Kidney glomerular epithelial cell (primary cell): ENCODE measurements at regions not wholly inside any gene's neighbourhood (a gene's known extent, or its start where the extent isn't known, plus 50 kb on each side); places are given as distances from the start of the nearest gene placed in this dataset.

Experiments used
- DNase-seq: peaks from one replicate; lab custom pipeline; 2025; lab: John Stamatoyannopoulos, UW

DNA sequence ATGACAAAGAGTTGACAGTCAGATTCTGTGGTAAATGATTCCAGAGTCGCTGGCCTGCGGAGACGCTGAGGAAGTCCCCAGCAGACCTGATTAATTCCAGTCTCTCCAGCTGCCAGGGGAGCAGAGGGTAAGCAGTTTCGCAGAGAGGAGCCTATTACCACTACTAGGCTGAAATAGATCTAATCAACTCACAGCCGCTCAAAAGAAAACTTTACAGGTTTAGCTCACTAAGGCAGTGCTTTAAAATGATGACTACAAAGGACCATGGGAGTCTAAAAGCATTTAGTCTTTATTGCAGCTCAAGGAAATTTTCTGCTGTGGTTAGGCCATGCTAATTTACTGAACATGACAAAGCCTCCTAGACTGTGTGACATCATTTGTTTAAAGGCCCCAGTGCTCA, 445.6 kb upstream of the POU3F3 start:
- no peak for DNase-seq

DNA sequence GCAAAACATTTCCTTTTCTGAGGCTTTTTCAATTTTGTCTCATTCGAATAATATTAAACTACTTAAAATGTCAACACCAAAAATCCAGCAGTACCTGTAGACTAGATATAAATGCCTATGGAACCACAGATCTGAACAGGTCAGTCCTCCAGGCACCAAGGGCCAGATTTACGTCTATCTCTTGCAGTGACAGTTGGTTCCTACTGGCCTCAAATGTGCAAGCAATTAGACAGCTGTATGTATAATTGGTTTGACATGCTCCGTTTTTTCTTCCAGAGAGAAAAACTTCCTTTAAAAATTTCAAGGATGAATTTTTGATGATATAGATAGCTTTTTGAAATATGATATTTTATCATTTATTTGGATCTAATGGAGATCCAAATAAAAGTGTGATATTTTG, 443.8 kb upstream of the POU3F3 start:
- DNase-seq: no peak

DNA sequence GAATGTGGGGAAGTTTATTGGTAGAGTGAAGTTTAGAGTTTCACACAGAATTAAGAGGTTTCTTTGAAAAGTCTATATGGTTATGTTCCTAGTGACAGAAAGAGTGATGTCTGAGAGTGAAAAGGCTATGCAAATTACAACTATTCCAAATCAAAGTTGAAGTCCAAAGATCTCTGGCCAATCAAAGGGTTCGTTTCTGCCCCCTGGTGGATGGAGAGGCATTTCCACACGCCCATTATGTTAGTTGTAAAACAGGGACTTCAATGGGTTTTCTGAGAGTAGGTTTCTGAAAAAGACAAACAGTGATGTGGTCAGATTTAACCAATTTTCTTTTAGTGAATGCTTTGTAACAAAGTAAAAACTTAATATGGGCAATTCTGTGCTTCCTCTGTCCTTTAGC, 441.5 kb upstream of the POU3F3 start:
- DNase-seq: no peak

GRCh38 chr2:104413890-104414289, 440.0 kb upstream of the POU3F3 start:
- DNase-seq: no peak

GRCh38 chr2:104415284-104415683, 438.6 kb upstream of the POU3F3 start:
- no peak for DNase-seq

GRCh38 chr2:104416339-104417000, 437.4 kb upstream of the POU3F3 start:
- DNase-seq: no peak

DNA sequence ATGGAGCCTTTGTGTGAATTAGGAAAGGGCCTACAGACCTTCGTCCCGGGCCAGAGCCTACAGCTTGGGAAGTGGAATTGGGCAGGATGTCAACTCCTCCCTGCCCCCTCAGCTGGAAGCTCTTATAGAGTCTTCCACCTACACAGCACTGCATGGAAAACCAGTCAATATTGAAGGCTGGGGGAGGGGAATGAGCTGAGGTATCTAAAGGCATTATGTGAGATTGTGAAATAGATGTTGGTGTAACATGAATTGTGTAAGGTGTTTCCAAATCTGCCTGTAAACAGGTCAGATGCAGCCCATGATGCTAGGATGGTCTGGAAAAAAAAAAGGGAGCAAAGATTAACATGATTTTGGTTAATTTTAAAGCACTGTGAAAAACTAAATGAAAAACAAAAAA, 433.5 kb upstream of the POU3F3 start:
- no peak for DNase-seq

- DNase-seq: no peak
Measured at GRCh38 chr2:104420953-104421352, 433.0 kb upstream of the POU3F3 start.

DNA sequence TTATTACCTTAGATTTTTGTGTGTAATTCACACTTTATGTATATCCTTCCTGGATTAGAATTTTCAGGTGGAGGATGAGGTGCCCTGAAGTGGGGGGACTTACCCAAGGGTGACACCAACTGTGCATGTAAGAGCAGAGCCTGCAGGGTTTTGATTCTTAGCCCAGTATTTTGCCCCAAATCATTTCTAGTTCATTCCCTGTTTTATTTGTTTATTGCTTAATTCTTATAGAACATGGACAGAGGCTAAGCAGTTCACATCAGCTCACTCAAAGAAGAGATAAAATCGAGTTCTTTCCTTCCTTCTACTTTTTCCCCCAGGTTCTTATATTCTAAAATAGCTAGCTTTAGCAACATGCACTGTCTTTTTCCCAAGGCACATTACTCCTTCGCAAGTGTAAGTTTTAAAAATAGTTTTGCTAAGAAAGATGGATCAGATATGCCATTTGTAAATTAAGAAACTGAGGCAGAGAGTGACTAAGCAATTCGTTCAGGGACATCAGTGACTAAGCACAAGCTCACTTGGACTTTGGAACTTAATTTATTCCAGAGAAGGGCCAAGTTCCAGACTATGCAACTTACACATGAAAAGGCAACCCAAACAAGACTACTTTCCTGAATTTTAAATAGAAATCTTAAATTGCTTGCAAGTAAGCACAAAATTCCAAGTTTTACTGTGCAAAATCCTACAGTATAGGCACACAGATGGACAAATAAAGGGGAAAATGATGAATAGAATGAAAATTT, 427.9 kb upstream of the POU3F3 start:
- no peak for DNase-seq

- no peak for DNase-seq
Measured at GRCh38 chr2:104428155-104428554, 425.8 kb upstream of the POU3F3 start.

DNA sequence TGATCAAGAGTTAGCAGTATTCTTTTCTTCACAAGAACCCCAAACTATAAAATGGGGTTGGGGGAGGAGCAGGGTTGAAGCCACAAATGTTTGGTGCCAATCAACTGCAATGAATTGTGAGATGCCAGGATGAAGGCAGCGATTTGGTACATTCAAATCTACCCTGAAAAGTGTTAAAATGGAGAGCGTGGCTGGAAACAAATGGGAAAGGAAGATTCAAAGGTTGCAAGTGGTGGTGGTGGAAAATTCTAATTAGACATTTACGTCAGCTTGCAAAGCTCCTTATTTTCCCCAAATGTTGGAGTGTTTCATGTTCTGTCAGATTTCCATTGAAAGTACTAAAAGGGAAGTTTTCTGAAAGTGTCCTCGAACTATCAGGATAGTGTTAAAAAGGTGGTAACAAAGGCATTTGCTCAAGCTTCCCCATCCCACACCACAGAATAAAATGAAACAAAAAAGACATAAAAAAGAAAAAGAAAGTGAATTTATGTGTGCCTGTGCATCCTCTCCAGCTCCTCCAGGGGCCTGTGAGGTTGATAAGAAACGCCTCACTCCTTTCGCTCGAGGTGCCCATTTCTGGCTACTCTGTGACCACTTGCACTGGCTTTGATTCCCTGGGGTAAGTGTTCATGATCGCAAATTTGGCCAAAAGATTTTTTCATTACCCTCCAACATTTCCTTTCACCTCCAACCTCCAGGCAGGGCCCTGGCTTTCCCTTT, 424.1 kb upstream of the POU3F3 start:
- no peak for DNase-seq

DNA sequence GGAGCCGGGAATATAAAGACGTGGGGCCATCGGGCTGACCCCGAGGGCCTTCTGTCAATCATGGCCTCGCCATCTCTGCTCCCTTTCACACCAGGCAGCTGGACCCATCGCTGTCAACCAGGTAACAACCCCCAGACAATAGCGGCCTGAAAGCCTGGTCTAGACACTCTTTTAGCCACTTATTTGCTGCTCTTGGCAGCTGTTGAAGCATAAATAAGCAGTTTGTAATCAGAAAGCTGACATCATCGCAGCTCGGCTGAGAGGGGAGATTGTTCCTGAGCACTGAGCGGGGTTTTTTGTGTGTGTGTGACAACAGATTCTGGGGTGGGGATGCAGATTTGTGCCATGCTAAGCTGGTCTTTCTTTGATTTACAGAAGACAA, 423.6 kb upstream of the POU3F3 start:
- no peak for DNase-seq

GRCh38 chr2:104430852-104431251, 423.1 kb upstream of the POU3F3 start:
- no peak for DNase-seq

- DNase-seq: peak; percentile 33
Measured at GRCh38 chr2:104431701-104432121, 422.2 kb upstream of the POU3F3 start.

DNA sequence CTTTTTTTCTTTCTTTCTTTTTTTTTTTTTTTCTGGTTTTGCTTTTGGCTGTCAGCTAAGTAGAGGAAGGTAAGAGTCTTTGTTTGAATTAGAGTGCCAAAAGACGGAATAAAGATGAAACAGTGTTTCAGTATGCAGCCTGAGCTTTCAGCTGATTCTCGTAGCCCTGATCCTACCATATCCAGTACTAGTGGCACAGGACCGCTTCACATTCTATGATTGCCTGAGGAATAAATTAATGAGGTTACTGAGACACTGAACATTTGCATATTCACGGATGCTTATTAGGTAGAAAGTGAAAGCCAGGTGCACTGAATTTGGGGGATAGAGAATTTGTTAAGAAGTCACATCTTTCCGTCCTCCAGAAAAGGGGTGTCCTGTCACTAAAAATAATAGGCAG, 421.5 kb upstream of the POU3F3 start:
- DNase-seq: no peak

GRCh38 chr2:104432991-104433390, 420.9 kb upstream of the POU3F3 start:
- no peak for DNase-seq

GRCh38 chr2:104433657-104434056, 420.3 kb upstream of the POU3F3 start:
- DNase-seq: no peak

DNA sequence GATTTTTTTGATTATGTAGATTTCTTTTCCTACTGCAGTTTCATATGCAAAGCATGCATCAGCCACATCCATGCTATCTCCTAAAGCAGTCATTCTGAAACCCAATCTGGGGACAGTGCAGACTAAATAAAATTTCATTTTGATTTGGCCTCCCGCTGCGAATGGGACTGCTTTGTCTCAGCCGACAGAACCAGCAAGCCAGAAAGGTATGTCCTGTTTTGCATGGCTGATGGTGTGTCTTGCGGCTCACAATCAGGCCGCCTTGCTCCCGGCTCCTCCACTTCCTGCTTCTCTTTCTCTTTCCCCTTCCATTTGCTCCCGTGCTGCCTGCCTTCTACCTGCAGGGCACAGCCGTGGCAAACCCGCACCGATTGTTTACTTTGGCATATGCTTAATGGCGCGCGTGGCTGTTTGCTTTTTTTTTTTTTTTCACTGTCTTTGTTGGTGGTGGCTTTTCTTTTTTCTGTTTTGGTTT, 419.6 kb upstream of the POU3F3 start:
- DNase-seq: peak; percentile 52

- no peak for DNase-seq
Measured at GRCh38 chr2:104434966-104435365, 418.9 kb upstream of the POU3F3 start.

DNA sequence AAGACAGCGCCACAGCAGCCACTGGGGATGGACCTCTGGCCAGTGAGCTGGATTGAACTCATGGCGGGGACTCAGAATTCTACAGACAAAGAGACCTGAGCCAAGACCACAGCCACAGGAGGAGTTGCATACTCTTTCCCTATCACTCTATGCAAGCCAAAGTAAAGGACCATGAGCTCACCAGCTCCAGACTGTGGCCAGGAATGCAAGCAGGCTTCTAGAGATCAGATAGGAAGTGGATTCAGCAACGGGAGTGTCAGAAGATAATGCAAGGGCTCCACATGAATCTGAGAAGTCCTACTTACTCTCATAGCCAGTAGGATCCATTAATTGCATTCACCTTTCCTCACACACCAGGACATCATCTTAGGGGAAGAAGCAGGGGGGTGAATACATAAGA, 415.4 kb upstream of the POU3F3 start:
- no peak for DNase-seq

DNA sequence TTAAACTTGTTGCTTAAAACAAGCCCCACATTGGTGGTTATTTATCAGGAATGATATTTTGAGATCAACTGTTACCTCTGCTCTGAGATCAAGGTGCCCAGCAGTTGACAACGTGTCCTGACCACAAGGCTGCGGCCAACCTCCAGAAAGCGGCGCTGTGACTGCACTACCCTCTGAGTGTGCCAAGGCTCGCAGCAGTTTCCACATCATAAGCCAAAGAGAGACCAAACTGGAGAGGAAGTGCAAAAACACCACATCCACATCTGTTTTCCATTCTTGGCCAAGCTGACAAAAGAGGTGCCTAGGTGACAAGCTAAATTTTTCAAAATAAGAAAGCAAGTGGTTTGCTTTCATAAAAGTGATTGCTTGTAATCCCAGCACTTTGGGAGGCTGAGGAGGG, 410.8 kb upstream of the POU3F3 start:
- no peak for DNase-seq

DNA sequence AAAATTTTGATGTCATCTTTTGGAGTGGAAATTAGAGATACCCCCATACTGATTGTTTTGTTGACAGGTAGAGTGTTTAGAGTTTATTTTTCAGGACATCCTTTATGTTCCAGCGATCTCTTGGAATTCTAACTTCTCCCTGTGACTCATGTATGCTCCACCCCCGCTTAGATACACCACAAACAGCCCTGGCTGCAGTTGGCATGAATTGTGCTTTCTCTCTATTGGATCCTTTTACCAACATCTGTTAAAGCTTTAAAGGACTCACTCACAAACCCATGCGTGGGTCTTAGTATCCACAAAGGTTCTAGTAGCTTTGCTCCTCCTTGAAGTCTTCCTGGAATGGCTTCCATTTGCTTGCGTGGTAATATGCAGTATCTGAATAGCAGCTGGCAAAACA, 409.5 kb upstream of the POU3F3 start:
- DNase-seq: peak; percentile 57

DNA sequence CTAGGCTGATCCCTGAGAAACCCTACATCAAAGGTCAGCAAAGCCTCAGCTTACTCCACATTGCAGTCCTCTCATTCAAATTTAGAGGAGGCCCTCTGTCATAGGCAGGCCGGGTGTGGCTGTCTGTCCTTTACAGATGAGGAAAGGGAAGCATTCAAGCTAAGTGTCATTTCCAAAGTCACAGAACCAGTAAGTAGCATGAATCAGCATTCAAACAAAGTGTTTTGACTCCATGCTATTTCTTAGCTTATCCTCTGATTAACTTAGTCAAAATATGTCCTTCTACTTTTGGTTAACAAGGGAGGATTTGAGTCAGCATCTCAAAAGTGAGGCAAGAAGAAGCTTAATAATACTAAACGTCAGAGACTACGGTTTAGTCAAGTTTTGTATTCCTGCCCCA, 409.0 kb upstream of the POU3F3 start:
- DNase-seq: no peak
